Stimulated activated CD4-positive, alpha-beta T cell treated with anti-CD3 and anti-CD28 coated beads, Interleukin-12 subunit alpha, Interleukin-12 subunit beta, amount 100 ng/mL, for 4 hours (primary cell): ENCODE measurements at regions not wholly inside any gene's neighbourhood (a gene's known extent, or its start where the extent isn't known, plus 50 kb on each side); places are given as distances from the start of the nearest gene placed in this dataset.

ENCODE experiments used
- DNase-seq: peaks from one replicate; pipeline ENCODE4 v3.0.0-alpha.2; 2020

GRCh38 chr10:31635415-31636065 lies 293.1 kb downstream of the ARHGAP12 start:
- no peak for DNase-seq

- no peak for DNase-seq
Measured at GRCh38 chr10:31635009-31635408, 293.6 kb downstream of the ARHGAP12 start.

- DNase-seq = no peak
Measured at GRCh38 chr10:31630861-31631567, 297.6 kb downstream of the ARHGAP12 start.

GRCh38 chr10:31625566-31625965 lies 303.1 kb downstream of the ARHGAP12 start:
- DNase-seq = no peak

GRCh38 chr10:31624611-31625010 lies 304.0 kb downstream of the ARHGAP12 start:
- no peak for DNase-seq

- DNase-seq = no peak
Measured at GRCh38 chr10:31623947-31624346, 304.7 kb downstream of the ARHGAP12 start.

GRCh38 chr10:31623466-31623865 lies 304.4 kb downstream of the ZEB1 start:
- DNase-seq = no peak

- no peak for DNase-seq
Measured at GRCh38 chr10:31622978-31623377, 304.0 kb downstream of the ZEB1 start.

GRCh38 chr10:31621733-31622132 lies 302.7 kb downstream of the ZEB1 start:
- DNase-seq = no peak

- no peak for DNase-seq
Measured at GRCh38 chr10:31620226-31621151, 301.5 kb downstream of the ZEB1 start.

GRCh38 chr10:31619531-31620061 lies 300.6 kb downstream of the ZEB1 start:
- no peak for DNase-seq

- DNase-seq = no peak
Measured at GRCh38 chr10:31618541-31619291, 299.7 kb downstream of the ZEB1 start.

- no peak for DNase-seq
Measured at GRCh38 chr10:31617757-31618156, 298.7 kb downstream of the ZEB1 start.

GRCh38 chr10:31617133-31617532 lies 298.1 kb downstream of the ZEB1 start:
- no peak for DNase-seq

- DNase-seq = no peak
Measured at GRCh38 chr10:31615129-31615528, 296.1 kb downstream of the ZEB1 start.

- DNase-seq = no peak
Measured at GRCh38 chr10:31614611-31615010, 295.6 kb downstream of the ZEB1 start.

GRCh38 chr10:31612082-31612481 lies 293.1 kb downstream of the ZEB1 start:
- no peak for DNase-seq

GRCh38 chr10:31611161-31611560 lies 292.1 kb downstream of the ZEB1 start:
- DNase-seq = no peak

GRCh38 chr10:31607481-31607880 lies 288.5 kb downstream of the ZEB1 start:
- no peak for DNase-seq

- no peak for DNase-seq
Measured at GRCh38 chr10:31606841-31607240, 287.8 kb downstream of the ZEB1 start.

- no peak for DNase-seq
Measured at GRCh38 chr10:31605861-31606525, 287.0 kb downstream of the ZEB1 start.

GRCh38 chr10:31605426-31605825 lies 286.4 kb downstream of the ZEB1 start:
- no peak for DNase-seq
